Fibroblast of skin of right quadriceps (primary cell): ENCODE measurements at regions not wholly inside any gene's neighbourhood (a gene's known extent, or its start where the extent isn't known, plus 50 kb on each side); places are given as distances from the start of the nearest gene placed in this dataset.

Source experiments
- DNase-seq: peaks from one replicate; pipeline ENCODE4 v3.0.0-alpha.2; 2013

GRCh38 chr9:32326146-32326545 is 58.3 kb upstream of the ACO1 start:
- no peak for DNase-seq

GRCh38 chr9:32331240-32331639 is 53.2 kb upstream of the ACO1 start:
- no peak for DNase-seq

GRCh38 chr9:32334112-32334511 is 50.3 kb upstream of the ACO1 start:
- DNase-seq = no peak
